Jurkat, Clone E6-1 (cell line): ENCODE measurements at regions not wholly inside any gene's neighbourhood (a gene's known extent, or its start where the extent isn't known, plus 50 kb on each side); places are given as distances from the start of the nearest gene placed in this dataset.
A peak's percentile ranks its signal among the peaks of the same experiment; 100 is the strongest.
"Not testable (repeated sequence)": the region's sequence is repeated elsewhere in the genome, so short reads cannot be mapped to it uniquely, and the experiment has no call there.

Source experiments
- DNase-seq: peaks from one replicate; pipeline ENCODE4 v3.0.0-alpha.2; 2011; ENCODE audit warnings: low read depth, low spot score
- H3K4me3 ChIP-seq: 2 replicates; pipeline ENCODE4 v1.5.1; 2011; ENCODE audit warnings: mild to moderate bottlenecking, low read length, control low read depth, moderate library complexity

GRCh38 chr12:46674129-46674528 is 151.7 kb downstream of the SLC38A4 start:
- no peak overlapping the region for H3K4me3 ChIP-seq

GRCh38 chr12:46671102-46671501 is 154.7 kb downstream of the SLC38A4 start:
- no peak for DNase-seq
- no peak overlapping the region for H3K4me3 ChIP-seq

More at GRCh38 chr12:46674129-46674528, 151.7 kb downstream of the SLC38A4 start:
- no peak for DNase-seq

GRCh38 chr12:46670636-46671035 is 155.2 kb downstream of the SLC38A4 start:
- DNase-seq, result no peak
- H3K4me3 ChIP-seq, result no peak overlapping the region

GRCh38 chr12:46669720-46670119 is 156.1 kb downstream of the SLC38A4 start:
- DNase-seq, result no peak
- H3K4me3 ChIP-seq, result no peak overlapping the region

GRCh38 chr12:46667551-46667950 is 158.2 kb downstream of the SLC38A4 start:
- DNase-seq, result no peak
- H3K4me3 ChIP-seq, result no peak overlapping the region

- no peak for DNase-seq
Measured at GRCh38 chr12:46664761-46665287, 161.0 kb downstream of the SLC38A4 start.

GRCh38 chr12:46663318-46663717 is 162.5 kb downstream of the SLC38A4 start:
- no peak overlapping the region for H3K4me3 ChIP-seq
- no peak for DNase-seq

More at GRCh38 chr12:46664761-46665287, 161.0 kb downstream of the SLC38A4 start:
- no peak overlapping the region for H3K4me3 ChIP-seq

- peak; percentile 58 for DNase-seq
- no peak overlapping the region for H3K4me3 ChIP-seq
Measured at GRCh38 chr12:46661110-46661845, 164.5 kb downstream of the SLC38A4 start.

GRCh38 chr12:46660719-46661109 is 165.1 kb downstream of the SLC38A4 start:
- no peak overlapping the region for H3K4me3 ChIP-seq
- DNase-seq, result no peak

GRCh38 chr12:46660276-46660675 is 165.5 kb downstream of the SLC38A4 start:
- no peak for DNase-seq

GRCh38 chr12:46659824-46660223 is 166.0 kb downstream of the SLC38A4 start:
- H3K4me3 ChIP-seq, result no peak overlapping the region
- no peak for DNase-seq

More at GRCh38 chr12:46660276-46660675, 165.5 kb downstream of the SLC38A4 start:
- no peak overlapping the region for H3K4me3 ChIP-seq

- no peak overlapping the region for H3K4me3 ChIP-seq
- DNase-seq, result no peak
Measured at GRCh38 chr12:46659032-46659650, 166.7 kb downstream of the SLC38A4 start.

- no peak overlapping the region for H3K4me3 ChIP-seq
- DNase-seq, result no peak
Measured at GRCh38 chr12:46657453-46658411, 168.1 kb downstream of the SLC38A4 start.

GRCh38 chr12:46655984-46656383 is 169.8 kb downstream of the SLC38A4 start:
- H3K4me3 ChIP-seq, result not testable (repeated sequence)

GRCh38 chr12:46653311-46653710 is 172.5 kb downstream of the SLC38A4 start:
- H3K4me3 ChIP-seq, result no peak overlapping the region
- DNase-seq, result no peak

More at GRCh38 chr12:46655984-46656383, 169.8 kb downstream of the SLC38A4 start:
- DNase-seq, result not testable (repeated sequence)

GRCh38 chr12:46652692-46653091 is 173.1 kb downstream of the SLC38A4 start:
- no peak overlapping the region for H3K4me3 ChIP-seq
- DNase-seq, result no peak

GRCh38 chr12:46650688-46651087 is 175.1 kb downstream of the SLC38A4 start:
- DNase-seq, result no peak

GRCh38 chr12:46649433-46649832 is 176.4 kb downstream of the SLC38A4 start:
- no peak overlapping the region for H3K4me3 ChIP-seq
- no peak for DNase-seq

More at GRCh38 chr12:46650688-46651087, 175.1 kb downstream of the SLC38A4 start:
- no peak overlapping the region for H3K4me3 ChIP-seq

GRCh38 chr12:46647034-46647433 is 178.8 kb downstream of the SLC38A4 start:
- DNase-seq, result no peak

More at GRCh38 chr12:46647034-46647433, 178.8 kb downstream of the SLC38A4 start:
- H3K4me3 ChIP-seq, result no peak overlapping the region
